GM18505 (cell line): ENCODE measurements at regions not wholly inside any gene's neighbourhood (a gene's known extent, or its start where the extent isn't known, plus 50 kb on each side); places are given as distances from the start of the nearest gene placed in this dataset.
"Not testable (repeated sequence)": the region's sequence is repeated elsewhere in the genome, so short reads cannot be mapped to it uniquely, and the experiment has no call there.

ENCODE experiments used
- ATAC-seq: cut with Tn5 transposase; IDR thresholded peaks from one replicate; pipeline ENCODE4 v1.9.1; 2021; ENCODE audit not compliant: unreplicated experiment
- POLR2A ChIP-seq: IDR thresholded peaks from 4 replicates; pipeline ENCODE4 v1.6.1; 2011; ENCODE audit warnings: borderline replicate concordance; ENCODE audit not compliant: insufficient read depth, insufficient read length; ENCODE audit errors: extremely low read depth

DNA sequence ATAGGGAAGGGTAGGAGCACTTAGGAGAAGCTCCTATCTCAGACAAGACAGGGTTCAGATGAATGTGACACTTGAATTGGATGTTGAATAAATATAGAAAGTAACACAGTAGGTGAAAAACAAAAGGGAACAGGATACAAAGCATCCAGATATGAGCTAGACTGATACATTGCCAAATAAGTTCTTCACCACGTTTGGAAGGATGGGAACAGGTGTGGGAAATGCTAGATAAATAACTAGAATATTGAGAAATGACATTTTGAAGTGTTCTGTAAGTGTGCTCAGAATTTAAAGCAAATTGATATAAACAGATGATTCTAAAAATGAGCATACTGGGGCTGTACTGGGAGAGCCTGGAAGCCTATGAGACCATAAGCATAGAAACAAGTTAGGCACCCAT lies 340.1 kb upstream of the PRR16 start:
- no peak for TF ChIP-seq POLR2A
- ATAC-seq, result no peak

DNA sequence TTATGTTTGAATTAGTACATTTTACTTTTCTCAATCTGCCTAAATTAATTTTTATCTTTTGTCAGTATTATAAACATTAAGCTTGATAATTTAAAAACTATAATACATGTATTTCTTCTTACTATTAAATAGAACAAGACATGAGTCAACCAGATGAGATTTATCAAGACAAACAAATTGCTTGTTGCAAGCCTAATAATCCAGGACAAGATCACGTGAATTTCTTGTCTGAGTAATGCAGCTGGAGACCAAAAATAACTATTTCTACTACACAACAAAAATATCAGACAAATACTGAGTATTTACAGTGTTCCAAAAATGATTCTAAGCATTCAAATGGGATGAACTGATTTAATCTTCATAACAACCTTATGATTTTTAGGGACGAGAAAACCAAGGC lies 339.1 kb upstream of the PRR16 start:
- no peak for ATAC-seq
- no peak for TF ChIP-seq POLR2A

DNA sequence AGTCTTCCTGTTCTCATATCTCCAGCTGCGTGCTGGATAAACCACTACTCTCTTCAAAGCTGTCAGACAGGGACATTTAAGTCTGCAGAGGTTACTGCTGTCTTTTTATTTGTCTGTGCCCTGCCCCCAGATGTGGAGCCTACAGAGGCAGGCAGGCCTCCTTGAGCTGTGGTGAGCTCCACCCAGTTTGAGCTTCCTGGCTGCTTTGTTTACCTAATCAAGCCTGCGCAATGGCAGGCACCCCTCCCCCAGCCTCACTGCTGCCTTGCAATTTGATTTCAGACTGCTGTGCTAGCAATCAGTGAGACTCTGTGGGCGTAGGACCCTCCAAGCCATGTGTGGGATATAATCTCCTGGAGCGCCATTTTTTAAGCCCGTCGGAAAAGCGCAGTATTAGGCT lies 331.8 kb upstream of the PRR16 start:
- not testable (repeated sequence) for ATAC-seq

DNA sequence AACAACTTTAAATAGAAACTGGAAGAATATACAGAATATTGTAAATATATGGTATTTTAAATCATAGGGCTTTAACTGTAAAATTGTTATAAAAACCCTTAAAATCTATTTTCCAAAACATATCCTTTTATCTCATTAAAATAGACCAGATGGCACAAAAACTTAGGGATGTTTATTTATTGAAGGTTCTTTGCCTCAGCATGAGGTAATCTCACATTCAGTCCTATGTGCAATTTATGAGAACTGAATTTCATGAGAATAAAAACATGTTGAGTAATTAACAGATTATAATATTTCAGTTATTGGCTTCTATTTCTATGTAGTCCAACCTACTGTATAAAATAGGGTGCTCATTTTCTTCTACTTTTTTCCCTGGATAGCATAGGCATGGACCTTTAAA lies 329.2 kb upstream of the PRR16 start:
- TF ChIP-seq POLR2A, result no peak
- no peak for ATAC-seq

DNA sequence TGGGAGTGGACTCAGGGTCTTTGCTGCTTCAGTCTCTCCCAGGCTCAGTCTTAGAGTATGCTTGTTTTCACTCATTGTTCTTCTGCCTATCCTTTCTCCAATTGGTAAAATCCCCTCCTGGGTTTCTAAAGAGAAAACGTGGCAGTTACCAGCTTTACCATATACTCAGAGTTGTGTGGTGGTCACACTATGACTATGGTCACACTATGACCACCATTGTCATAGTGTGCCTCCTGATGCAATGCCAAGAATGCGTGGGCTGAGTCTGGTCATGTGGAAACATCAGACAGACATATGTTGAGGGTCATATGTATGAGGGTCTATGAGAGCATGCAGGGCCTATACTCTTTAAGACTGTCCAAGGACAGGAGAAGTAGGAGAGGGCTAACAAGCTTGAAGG lies 326.5 kb upstream of the PRR16 start:
- no peak for ATAC-seq
- no peak for TF ChIP-seq POLR2A

DNA sequence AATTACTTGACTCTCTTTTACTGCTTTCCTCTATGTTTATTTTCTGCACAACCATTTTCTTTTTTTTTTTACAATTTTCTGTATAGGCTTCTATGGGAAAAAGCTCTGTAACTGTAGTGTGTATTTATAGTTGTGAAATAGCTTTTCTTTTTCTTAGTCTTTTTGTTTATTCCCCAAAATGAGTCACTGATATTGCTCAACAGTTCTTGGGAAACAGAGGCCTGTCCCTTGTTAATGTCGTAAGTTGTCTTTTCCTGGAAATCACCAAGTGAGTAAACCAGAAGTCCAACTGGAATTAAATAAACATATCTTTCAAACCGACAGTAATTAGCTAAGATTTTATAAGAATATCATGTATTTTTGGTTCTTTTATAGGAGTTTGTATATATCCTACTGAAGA lies 325.1 kb upstream of the PRR16 start:
- TF ChIP-seq POLR2A, result no peak
- no peak for ATAC-seq

DNA sequence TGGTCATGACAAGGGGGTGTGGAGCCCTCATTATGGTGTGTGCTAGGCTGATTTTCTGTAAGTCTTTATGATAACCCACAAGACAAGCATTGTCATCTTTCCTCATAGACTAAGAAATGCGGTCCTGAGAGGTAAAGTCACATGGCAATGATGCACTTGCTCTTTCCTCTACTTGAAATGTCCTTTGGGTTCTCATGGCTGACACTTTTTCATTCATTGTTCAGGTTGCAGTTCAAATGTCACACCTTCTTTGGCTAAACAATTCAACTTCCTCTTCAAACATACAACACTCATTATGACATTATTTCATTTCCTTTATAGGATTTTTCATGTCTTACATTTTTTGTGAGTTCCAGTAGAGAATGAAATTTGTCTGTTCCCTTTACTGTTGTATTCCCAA lies 323.6 kb upstream of the PRR16 start:
- ATAC-seq, result no peak
- no peak for TF ChIP-seq POLR2A

DNA sequence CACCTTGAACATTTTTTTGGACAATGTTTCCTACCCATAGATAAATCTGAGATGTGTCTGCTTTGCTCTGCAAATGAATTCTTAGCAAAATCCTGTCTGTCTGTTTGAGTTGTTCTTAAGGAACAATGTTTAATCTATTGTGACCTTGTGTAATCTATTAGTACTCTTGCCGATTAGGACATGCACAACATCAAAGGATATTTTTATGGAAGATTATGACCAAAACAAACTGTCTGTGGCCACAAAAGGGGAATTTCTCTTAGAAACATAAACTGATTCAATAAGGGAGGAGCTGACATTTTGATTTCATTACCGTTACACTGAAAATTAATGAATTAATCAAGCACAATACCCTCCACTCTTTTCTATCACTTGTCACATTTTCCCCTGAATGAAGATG lies 323.0 kb upstream of the PRR16 start:
- TF ChIP-seq POLR2A, result no peak
- no peak for ATAC-seq

DNA sequence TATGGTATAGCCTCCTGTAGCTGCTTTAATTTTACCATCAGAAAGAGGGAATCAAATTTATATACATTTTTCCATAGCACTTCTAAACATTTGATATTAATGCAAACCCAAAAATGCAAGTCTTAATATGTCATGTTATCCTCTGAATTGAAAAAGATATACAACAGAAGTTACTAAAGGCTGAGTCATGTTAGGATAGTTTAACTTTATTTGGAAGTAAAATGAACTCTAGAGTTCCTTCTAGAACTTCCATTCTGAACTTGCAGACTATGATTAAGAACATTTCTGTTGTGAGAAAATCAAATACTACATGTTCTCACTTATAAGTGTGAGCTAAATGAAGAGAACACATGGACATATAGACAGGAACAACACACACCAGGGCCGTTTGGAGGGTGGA lies 317.3 kb upstream of the PRR16 start:
- ATAC-seq, result no peak
- no peak for TF ChIP-seq POLR2A

DNA sequence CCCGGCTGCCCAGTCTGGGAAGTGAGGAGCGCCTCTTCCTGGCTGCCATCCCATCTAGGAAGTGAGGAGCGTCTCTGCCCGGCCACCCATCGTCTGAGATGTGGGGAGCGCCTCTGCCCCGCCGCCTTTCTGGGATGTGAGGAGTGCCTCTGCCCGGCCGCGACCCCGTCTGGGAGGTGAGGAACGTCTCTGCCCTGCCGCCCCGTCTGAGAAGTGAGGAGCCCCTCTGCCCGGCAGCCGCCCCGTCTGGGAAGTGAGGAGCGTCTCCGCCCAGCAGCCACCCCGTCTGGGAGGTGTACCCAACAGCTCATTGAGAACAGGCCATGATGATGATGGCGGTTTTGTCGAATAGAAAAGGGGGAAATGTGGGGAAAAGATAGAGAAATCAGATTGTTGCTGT lies 316.2 kb upstream of the PRR16 start:
- not testable (repeated sequence) for ATAC-seq

DNA sequence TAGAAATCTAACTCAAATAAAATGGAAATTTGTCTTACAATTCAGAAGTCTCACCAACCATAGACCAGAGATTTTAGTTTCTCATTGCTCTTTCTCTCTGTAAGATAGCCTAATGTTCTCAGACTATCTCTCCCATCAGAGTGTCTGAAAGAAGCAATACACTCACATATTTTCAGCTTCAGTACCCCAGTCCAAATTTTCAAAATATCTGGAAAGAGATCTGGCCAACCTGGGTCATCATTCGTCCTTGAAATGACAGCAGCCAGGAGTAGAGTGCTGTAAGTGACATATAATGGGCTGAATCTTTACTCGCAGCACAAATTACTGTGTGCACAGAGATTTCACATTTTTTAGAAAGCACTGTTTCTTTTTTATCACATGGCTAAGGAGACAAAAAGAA lies 313.3 kb upstream of the PRR16 start:
- ATAC-seq, result no peak
- no peak for TF ChIP-seq POLR2A

DNA sequence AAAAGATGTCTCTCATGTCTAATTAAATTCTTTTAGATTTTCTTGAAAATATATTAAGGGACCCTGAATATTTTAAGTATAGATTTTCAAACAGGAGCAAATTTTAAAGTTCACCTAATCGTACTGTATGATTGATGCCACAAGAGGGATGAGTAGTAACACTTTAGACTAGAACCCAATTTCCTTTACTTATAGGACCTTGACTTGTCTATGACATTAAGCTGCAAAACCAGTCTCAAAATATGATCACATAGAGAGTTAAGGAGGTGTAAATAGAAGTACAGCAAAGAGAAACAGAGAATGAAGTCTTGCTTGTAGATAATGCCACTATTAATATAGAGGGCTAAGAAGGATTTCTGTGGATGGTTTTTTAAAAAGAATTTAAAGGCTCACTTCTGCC lies 312.9 kb upstream of the PRR16 start:
- no peak for TF ChIP-seq POLR2A
- no peak for ATAC-seq

DNA sequence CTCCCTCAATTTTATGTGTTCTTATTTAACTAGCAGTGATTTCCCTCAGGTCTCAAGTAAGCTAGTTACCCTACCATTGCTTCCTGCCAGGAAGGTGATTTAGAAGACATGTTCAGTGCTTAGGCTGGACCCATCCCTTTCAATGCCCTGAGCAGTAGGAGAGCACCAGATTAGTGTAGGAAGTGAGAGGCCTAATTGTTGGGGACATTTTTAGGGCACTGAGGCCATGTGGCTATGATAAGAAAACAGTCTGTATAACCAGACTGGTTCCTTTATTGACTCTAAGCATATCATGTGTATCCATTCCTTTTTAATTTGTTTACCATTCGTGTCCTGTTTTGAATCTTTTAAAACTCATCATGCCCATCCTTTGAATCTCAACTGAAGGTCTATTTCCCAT lies 312.3 kb upstream of the PRR16 start:
- TF ChIP-seq POLR2A, result no peak
- ATAC-seq, result no peak

DNA sequence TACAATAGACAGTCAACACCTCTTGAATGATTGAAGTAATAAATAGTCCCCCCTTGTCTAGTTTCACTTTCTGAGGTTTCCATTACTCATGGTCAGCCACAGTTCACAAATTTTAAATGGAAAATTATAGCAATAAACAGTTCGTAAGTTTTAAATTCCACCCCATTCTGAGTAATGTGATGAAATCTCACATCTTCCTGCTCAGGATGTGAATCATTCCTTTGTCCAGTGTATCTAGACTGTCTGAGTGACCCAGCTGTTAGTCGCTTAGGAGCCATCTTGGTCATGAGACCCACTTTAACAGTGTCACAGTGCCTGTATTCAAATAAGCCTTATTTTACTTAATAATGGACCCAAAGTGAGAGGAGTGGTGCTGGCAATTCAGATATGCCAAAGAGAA lies 311.6 kb upstream of the PRR16 start:
- no peak for ATAC-seq
- TF ChIP-seq POLR2A, result no peak

DNA sequence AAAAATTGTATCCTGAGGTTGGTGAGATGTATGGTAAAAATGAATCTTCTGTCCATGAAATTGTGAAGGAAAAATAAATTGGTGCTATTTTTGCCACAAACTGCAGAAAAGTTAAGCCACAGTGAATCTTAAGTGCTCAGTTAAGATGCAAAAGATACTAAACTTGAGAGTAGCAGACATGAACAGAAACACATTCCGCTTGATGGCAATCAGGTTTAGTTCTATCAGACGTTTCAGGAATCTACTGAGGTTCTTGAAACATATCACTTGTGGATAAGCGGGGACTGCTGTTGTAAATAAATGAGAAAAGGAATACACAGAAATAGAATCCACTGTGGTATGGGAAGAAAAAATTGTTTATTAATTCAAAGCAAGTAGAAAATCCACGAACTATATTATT lies 311.2 kb upstream of the PRR16 start:
- no peak for ATAC-seq
- TF ChIP-seq POLR2A, result no peak

DNA sequence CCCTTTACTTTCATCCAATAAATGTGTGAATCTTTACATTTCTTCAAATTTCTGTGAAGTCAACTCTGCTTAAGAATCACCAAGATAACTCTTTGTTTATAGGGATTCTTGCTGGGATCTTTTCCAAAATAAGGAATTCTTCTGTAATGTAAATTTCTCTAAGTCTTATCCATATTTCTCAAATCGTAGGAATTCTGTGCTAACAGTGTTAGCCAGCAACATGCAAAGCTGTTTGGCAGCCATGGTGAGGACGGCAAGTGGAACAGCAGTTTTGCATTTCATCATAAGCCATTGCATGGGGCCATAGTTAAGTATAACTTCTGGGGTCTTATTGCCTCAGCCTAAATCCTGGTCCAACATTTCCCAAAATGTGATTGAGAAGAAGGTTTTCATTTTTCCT lies 310.5 kb upstream of the PRR16 start:
- no peak for TF ChIP-seq POLR2A
- ATAC-seq, result no peak
